Colonic mucosa (tissue), 4 donors: ENCODE measurements at regions not wholly inside any gene's neighbourhood (a gene's known extent, or its start where the extent isn't known, plus 50 kb on each side); places are given as distances from the start of the nearest gene placed in this dataset.
"Not testable (repeated sequence)": the region's sequence is repeated elsewhere in the genome, so short reads cannot be mapped to it uniquely, and the experiment has no call there.

Experiments
- DNase-seq: peaks from one replicate; pipeline ENCODE4 v3.0.0-alpha.2; 2020
- H3K27ac ChIP-seq: fragments of 200-600 bp; one replicate; pipeline ENCODE4 v1.8.0; 2021
- H3K27me3 ChIP-seq: fragments of 200-600 bp; one replicate; pipeline ENCODE4 v1.8.0; 2021
- H3K36me3 ChIP-seq: fragments of 200-600 bp; one replicate; pipeline ENCODE4 v1.8.0; 2021
- H3K4me1 ChIP-seq: fragments of 200-600 bp; one replicate; pipeline ENCODE4 v1.8.0; 2021; ENCODE audit warnings: mild to moderate bottlenecking
- H3K4me3 ChIP-seq: fragments of 200-600 bp; one replicate; pipeline ENCODE4 v1.8.0; 2021
- H3K9ac ChIP-seq, 2 donors: one replicate each; pipeline ENCODE4 v1.7.0; 2013; ENCODE audit warnings: control low read depth in 2 of 2, low read depth in 2 of 2, low read length in 2 of 2
- H3K9me3 ChIP-seq: fragments of 200-600 bp; one replicate; pipeline ENCODE4 v1.8.0; 2021
- intact Hi-C: fragments of 100-400 bp; cut with DNase I; formaldehyde crosslinking; loops from one replicate; pipeline ENCODE4 v1.14.1; 2022
- TF ChIP-seq, protein P1 (sequence below): fragments of 200-600 bp; IDR thresholded peaks from one replicate; pipeline ENCODE4 v1.8.0; 2022; ENCODE audit warnings: antibody characterized with exemption, mild to moderate bottlenecking
- donor health status: healthy.
- donor health status: DM: no; HTN: no; CAD: no.
- donor health status: DM: no; HTN: no; CAD: no.

DNA sequence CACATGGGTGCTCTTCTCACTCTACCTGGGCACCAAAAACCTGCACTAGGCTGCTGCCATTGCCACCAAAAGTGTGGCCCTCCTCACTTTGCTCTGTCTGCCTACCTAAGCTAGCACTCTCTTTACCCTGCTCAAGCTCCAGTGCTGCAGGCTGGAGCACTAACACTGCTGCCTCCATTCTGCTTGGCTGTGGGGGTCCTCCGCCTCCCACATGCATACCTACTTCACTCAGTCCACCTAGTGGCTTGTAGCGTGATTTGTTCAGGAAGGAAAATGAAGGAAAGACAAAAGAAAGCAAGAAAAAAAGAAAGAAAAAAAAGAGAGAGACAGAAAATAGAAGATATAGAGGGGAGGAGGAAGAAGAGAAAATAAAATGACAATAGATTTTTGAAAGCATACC is 1339.4 kb upstream of the CHAC2 start:
- H3K4me1 ChIP-seq, result no peaks in the 10 kb centered on the region
- TF ChIP-seq, protein P1, sequence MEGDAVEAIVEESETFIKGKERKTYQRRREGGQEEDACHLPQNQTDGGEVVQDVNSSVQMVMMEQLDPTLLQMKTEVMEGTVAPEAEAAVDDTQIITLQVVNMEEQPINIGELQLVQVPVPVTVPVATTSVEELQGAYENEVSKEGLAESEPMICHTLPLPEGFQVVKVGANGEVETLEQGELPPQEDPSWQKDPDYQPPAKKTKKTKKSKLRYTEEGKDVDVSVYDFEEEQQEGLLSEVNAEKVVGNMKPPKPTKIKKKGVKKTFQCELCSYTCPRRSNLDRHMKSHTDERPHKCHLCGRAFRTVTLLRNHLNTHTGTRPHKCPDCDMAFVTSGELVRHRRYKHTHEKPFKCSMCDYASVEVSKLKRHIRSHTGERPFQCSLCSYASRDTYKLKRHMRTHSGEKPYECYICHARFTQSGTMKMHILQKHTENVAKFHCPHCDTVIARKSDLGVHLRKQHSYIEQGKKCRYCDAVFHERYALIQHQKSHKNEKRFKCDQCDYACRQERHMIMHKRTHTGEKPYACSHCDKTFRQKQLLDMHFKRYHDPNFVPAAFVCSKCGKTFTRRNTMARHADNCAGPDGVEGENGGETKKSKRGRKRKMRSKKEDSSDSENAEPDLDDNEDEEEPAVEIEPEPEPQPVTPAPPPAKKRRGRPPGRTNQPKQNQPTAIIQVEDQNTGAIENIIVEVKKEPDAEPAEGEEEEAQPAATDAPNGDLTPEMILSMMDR, result no peak
- H3K27ac ChIP-seq, result no peak overlapping the region
- intact Hi-C loops, result no loop called here
- DNase-seq, result no peak
- H3K27me3 ChIP-seq, result no peaks in the 10 kb centered on the region
- no peaks in the 10 kb centered on the region for H3K9me3 ChIP-seq
- no peak overlapping the region for H3K9ac ChIP-seq
- H3K36me3 ChIP-seq, result no peaks in the 10 kb centered on the region
- H3K4me3 ChIP-seq, result no peak overlapping the region

GRCh38 chr2:52423655-52424054 is 1343.9 kb upstream of the CHAC2 start:
- Histone ChIP-seq H3K36me3 (no peaks in the 10 kb centered on the region), H3K9ac (no peak overlapping the region), H3K27me3 (no peaks in the 10 kb centered on the region), H3K27ac (no peak overlapping the region), H3K4me3 (no peak overlapping the region), H3K9me3 (no peaks in the 10 kb centered on the region), H3K4me1 (no peaks in the 10 kb centered on the region)
- no peak for DNase-seq
- intact Hi-C loops, result no loop called here
- TF ChIP-seq, protein P1, result no peak

GRCh38 chr2:52423111-52423510 is 1344.5 kb upstream of the CHAC2 start:
- Histone ChIP-seq H3K27me3 (no peaks in the 10 kb centered on the region), H3K9me3 (no peaks in the 10 kb centered on the region), H3K27ac (no peak overlapping the region), H3K9ac (no peak overlapping the region), H3K4me3 (no peak overlapping the region), H3K36me3 (no peaks in the 10 kb centered on the region), H3K4me1 (no peaks in the 10 kb centered on the region)
- no peak for DNase-seq
- intact Hi-C loops, result no loop called here
- TF ChIP-seq, protein P1, result no peak

GRCh38 chr2:52416340-52416739 is 1351.3 kb upstream of the CHAC2 start:
- H3K4me3 ChIP-seq, result no peak overlapping the region
- intact Hi-C loops, result no loop called here
- DNase-seq, result no peak

DNA sequence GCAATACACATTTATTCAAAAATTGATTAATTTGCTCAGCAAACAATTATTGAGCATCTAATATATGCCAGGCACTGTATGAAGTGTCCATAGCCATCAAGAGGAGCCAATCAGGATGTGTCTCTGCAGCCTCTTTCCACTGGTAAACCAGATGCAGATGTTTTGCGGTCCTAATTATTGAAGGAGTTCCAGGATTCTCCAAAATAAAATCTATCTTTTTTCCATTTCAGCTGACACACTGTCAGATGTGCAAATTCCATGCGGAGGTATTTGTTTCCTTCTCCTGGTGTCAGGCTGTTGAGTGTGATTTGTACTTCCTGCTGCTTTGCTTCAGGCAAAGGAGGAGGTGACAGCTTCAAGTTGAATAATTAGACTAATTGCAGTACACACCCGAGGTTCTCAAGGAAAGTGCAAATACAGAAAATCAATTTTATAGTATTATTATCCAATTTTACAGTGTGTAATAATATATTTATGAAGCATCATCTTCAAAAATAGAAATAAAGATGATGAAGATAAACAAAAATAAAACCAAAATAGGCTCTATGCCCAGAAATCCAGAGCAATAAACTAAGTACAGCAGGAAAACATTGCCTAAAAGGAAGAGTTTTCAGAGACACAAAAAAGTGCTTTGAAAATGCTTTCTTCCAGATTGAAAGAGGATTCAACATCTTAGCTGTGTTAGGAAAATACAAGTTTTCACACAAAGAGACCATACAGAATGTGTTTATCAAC is 1352.9 kb upstream of the CHAC2 start:
- intact Hi-C loops, result no loop called here
- Histone ChIP-seq H3K9ac (no peak overlapping the region), H3K4me1 (no peaks in the 10 kb centered on the region), H3K36me3 (no peaks in the 10 kb centered on the region), H3K9me3 (no peaks in the 10 kb centered on the region), H3K4me3 (no peak overlapping the region), H3K27ac (no peak overlapping the region), H3K27me3 (no peaks in the 10 kb centered on the region)
- TF ChIP-seq, protein P1, result no peak
- no peak for DNase-seq

More at GRCh38 chr2:52416340-52416739, 1351.3 kb upstream of the CHAC2 start:
- H3K36me3 ChIP-seq, result no peaks in the 10 kb centered on the region
- TF ChIP-seq, protein P1, result no peak
- H3K9ac ChIP-seq, result no peak overlapping the region
- H3K9me3 ChIP-seq, result no peaks in the 10 kb centered on the region
- no peaks in the 10 kb centered on the region for H3K27me3 ChIP-seq
- H3K27ac ChIP-seq, result no peak overlapping the region
- no peaks in the 10 kb centered on the region for H3K4me1 ChIP-seq

DNA sequence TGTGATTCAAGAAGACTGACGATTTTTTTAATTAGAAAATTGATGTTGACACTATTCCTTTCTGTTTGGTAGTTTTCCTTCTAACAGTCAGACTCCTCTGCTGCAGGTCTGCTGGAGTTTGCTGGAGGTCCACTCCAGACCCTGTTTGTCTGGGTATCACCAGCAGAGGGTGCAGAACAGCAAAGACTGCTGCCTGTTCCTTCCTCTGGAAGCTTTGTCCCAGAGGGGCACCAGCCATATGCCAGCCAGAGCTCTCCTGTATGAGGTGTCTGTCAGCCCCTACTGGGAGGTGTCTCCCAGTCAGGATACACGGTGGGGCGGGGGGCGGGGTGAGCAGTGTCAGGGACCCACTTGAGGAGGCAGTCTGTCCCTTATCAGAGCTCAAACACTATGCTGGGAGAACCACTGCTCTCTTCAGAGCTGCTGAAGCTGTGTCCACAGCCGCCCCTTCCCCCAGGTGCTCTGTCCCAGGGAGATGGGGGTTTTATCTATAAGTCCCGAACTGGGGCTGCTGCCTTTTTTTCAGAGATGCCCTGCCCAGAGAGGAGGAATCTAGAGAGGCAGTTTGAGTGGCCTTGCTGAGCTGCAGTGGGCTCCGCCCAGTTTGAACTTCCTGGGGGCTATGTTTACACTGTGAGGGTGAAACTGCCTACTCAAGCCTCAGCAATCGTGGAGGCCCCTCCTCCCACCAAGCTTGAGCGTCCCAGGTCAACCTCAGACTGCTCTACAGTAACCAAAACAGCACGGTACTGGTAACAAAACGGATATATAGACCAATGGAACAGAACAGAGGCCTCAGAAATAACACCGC is 1358.1 kb upstream of the CHAC2 start:
- H3K27me3 ChIP-seq, DNase-seq, H3K4me1 ChIP-seq, H3K36me3 ChIP-seq, H3K27ac ChIP-seq, intact Hi-C loops, H3K9me3 ChIP-seq, H3K9ac ChIP-seq, H3K4me3 ChIP-seq: not testable (repeated sequence)
